ENCODE measurements at regions not wholly inside any gene's neighbourhood (a gene's known extent, or its start where the extent isn't known, plus 50 kb on each side); places are given as distances from the start of the nearest gene placed in this dataset.

- TF ChIP-seq POLR2AphosphoS5 (IDR thresholded peaks at IDR 0.05; ENCODE audit: borderline replicate concordance, low read depth, low read length): no peak
- TF ChIP-seq EZH2 (IDR thresholded peaks at IDR 0.05): no peak
Measured at GRCh38 chr13:55255236-55255635, 1885.5 kb upstream of the PRR20A start.
